Sigmoid colon (tissue), 6 donors: ENCODE measurements at regions not wholly inside any gene's neighbourhood (a gene's known extent, or its start where the extent isn't known, plus 50 kb on each side); places are given as distances from the start of the nearest gene placed in this dataset.

Experiments used
- DNase-seq: peaks from one replicate; pipeline ENCODE4 v3.0.0-alpha.2; 2019
- H3K27ac ChIP-seq, 4 donors: fragments of 200-600 bp; sonication (generic); one replicate each; pipeline ENCODE4 v1.5.1; 2016 to 2019; ENCODE audit warnings: mild to moderate bottlenecking in 1 of 4
- H3K27me3 ChIP-seq, 3 donors: fragments of 200-600 bp; sonication (generic); one replicate each; pipeline ENCODE4 v1.5.1; 2019; ENCODE audit warnings: mild to moderate bottlenecking in 1 of 3
- H3K36me3 ChIP-seq, 4 donors: fragments of 200-600 bp; sonication (generic); one replicate each; pipeline ENCODE4 v1.5.1; 2016 to 2019
- H3K4me1 ChIP-seq, 4 donors: fragments of 200-600 bp; sonication (generic); one replicate each; pipeline ENCODE4 v1.5.1; 2017 to 2019
- H3K4me3 ChIP-seq, 4 donors: fragments of 200-600 bp; sonication (generic); one replicate each; pipeline ENCODE4 v1.5.1; 2017 to 2019; ENCODE audit warnings: mild to moderate bottlenecking in 2 of 4, moderate library complexity in 1 of 4
- H3K9me3 ChIP-seq, 4 donors: fragments of 200-600 bp in 3 of 4; sonication (generic) in 3 of 4; one replicate each; pipeline versions ENCODE4 v1.5.1 to v1.6.1; 2013 to 2019
- EP300 ChIP-seq, 4 donors: sonication (generic); formaldehyde crosslinking; IDR thresholded peaks; one replicate each; pipeline ENCODE4 v1.6.1; 2017; ENCODE audit warnings: antibody characterized with exemption in 4 of 4
- POLR2A ChIP-seq, 2 donors: fragments of 450-650 bp; IDR thresholded peaks; one replicate each; pipeline ENCODE4 v1.6.1; 2016; ENCODE audit warnings: antibody characterized with exemption in 2 of 2, mild to moderate bottlenecking in 2 of 2, moderate library complexity in 2 of 2
- POLR2AphosphoS5 ChIP-seq, 4 donors: sonication (generic); formaldehyde crosslinking; IDR thresholded peaks; one replicate each; pipeline ENCODE4 v1.6.1; 2017; ENCODE audit warnings: antibody characterized with exemption in 4 of 4
- WGBS, 2 donors: extraction: QIAGEN DNeasy Blood & Tissue Kit; methylation state at CpG; one replicate each; pipeline ENCODE4 v1.1.7; 2013; 5-methylcytosine and 5-hydroxymethylcytosine counted together
- intact Hi-C: fragments of 100-400 bp; cut with DNase I; formaldehyde crosslinking; loops from one replicate; pipeline ENCODE4 v1.15.1; 2023
- TF ChIP-seq, protein P1 (sequence below), 4 experiments: fragments of 450-650 bp in 3 of 4; fragments of 200-600 bp in 1 of 4; IDR thresholded peaks; one replicate each; pipeline ENCODE4 v1.5.1; 2016 to 2019; ENCODE audit warnings: antibody characterized with exemption in 4 of 4, mild to moderate bottlenecking in 3 of 4, moderate library complexity in 2 of 4
- donor health status: healthy with polysubstance abuse.
- donor health status: healthy.

DNA sequence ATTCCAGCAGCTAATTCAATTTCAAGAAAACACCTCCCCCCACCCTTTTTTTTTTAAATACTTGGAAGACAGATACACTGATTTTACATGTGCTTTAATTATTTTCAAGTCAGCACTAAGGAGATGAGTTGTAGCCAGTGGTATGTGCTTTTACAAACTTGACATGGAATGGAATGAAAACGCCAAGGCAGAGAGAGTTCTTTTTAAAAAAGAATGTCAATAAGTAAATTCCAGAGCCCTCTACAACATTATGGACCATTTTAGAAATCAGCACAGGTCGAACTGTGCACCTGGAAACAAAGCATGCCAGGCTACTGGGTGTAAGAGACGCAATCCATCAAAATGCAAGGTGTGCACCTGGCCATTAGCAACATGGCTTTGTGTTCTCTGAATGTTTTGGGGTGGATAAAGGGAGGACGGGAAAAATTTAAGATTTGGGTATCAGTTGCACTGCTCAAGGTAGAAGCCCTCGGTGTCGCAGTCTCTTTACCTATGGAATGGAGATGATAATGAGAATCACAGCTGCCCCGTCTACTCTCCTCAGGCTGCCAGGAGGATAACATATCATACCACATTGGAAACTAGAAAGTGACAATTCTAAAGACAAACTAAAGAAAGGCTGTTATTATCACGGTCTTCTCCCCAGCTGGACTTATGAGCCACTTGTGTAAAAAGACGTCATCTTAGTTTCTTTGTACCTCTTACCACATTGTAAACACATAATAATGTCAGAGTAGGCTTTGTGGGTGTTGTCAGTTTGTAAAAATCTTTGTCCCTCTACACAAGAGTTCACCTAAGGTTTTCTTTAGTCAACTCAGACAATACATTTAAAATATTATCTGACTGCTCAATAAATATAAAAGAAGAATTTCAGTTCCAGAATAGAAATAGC is 107.4 kb upstream of the PRICKLE2 start:
- intact Hi-C loops, result no loop called here
- H3K9me3 ChIP-seq, result no peaks in the 10 kb centered on the region

DNA sequence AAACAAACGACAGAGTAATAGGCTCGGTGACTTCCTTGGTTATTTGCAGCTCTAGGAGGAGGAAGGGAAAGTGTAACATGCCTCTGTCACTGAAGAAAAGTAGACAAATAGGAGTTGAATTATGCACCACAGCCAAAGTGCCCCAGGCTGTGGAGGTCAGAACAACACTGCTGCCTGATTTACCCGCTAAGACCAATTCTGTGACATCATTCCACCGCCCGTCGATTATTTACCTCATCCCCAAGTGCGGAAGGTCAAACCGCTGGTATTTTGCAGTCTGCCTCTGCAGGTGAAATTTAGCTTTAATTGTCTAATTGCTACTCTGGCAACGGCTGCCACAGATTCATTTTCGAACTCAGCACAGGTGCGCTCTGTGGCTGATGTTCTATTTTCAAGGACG is 106.3 kb upstream of the PRICKLE2 start:
- TF ChIP-seq EP300 (IDR thresholded peaks at IDR 0.05) (no peak), POLR2A (IDR thresholded peaks at IDR 0.05) (no peak), POLR2AphosphoS5 (IDR thresholded peaks at IDR 0.05) (no peak)
- TF ChIP-seq, protein P1, sequence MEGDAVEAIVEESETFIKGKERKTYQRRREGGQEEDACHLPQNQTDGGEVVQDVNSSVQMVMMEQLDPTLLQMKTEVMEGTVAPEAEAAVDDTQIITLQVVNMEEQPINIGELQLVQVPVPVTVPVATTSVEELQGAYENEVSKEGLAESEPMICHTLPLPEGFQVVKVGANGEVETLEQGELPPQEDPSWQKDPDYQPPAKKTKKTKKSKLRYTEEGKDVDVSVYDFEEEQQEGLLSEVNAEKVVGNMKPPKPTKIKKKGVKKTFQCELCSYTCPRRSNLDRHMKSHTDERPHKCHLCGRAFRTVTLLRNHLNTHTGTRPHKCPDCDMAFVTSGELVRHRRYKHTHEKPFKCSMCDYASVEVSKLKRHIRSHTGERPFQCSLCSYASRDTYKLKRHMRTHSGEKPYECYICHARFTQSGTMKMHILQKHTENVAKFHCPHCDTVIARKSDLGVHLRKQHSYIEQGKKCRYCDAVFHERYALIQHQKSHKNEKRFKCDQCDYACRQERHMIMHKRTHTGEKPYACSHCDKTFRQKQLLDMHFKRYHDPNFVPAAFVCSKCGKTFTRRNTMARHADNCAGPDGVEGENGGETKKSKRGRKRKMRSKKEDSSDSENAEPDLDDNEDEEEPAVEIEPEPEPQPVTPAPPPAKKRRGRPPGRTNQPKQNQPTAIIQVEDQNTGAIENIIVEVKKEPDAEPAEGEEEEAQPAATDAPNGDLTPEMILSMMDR (IDR thresholded peaks at IDR 0.05), result no peak
- Histone ChIP-seq H3K4me1 (peaks cover 0 to 15% (median 2%) of the 10 kb centered on the region in 4 donors), H3K9me3 (no peaks in the 10 kb centered on the region), H3K36me3 (no peaks in the 10 kb centered on the region), H3K4me3 (no peak overlapping the region), H3K27me3 (no peaks in the 10 kb centered on the region), H3K27ac (no peak overlapping the region)
- whole genome bisulfite sequencing, 2 donors, result 80 to 84% methylated on average over 12 of the region's 12 CpGs
- DNase-seq, result no peak
- intact Hi-C loops, result no loop called here

More for the DNA sequence above, 107.4 kb upstream of the PRICKLE2 start:
- Histone ChIP-seq H3K36me3 (no peaks in the 10 kb centered on the region), H3K27ac (peak overlapping the region; percentile 27 to 61 (median 46)), H3K4me3 (no peak overlapping the region), H3K27me3 (no peaks in the 10 kb centered on the region), H3K4me1 (peaks cover 0 to 20% (median 4%) of the 10 kb centered on the region in 4 donors)
- DNase-seq, result no peak
- TF ChIP-seq EP300 (IDR thresholded peaks at IDR 0.05) (no peak), POLR2AphosphoS5 (IDR thresholded peaks at IDR 0.05) (no peak), POLR2A (IDR thresholded peaks at IDR 0.05) (no peak)
- TF ChIP-seq, protein P1 (IDR thresholded peaks at IDR 0.05), result no peak
- WGBS, 2 donors, result 68 to 77% methylated on average over 9 of the region's 9 CpGs

DNA sequence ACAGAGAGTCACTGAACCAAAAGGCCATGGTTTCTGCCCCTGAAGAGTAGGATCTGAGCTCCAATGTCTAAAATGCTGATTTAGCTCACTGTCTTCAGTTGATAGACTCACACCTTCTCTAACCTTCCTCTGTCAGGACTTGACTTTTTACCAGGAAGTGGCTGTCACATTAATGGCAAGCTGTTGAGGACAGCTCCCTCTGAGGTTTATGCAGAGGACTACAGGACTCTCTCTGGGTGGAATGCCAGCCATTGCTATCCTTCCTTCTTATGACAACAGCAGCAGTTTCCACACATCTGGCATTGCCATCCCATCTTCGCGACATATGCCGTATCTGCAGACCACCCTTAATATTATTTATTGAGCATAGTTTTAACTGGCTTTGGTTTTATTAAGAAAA is 103.8 kb upstream of the PRICKLE2 start:
- TF ChIP-seq, protein P1 (IDR thresholded peaks at IDR 0.05), result no peak
- TF ChIP-seq POLR2AphosphoS5 (IDR thresholded peaks at IDR 0.05) (no peak), POLR2A (IDR thresholded peaks at IDR 0.05) (no peak), EP300 (IDR thresholded peaks at IDR 0.05) (no peak)
- Histone ChIP-seq H3K4me3 (no peak overlapping the region), H3K9me3 (no peaks in the 10 kb centered on the region), H3K27me3 (no peaks in the 10 kb centered on the region), H3K27ac (no peak overlapping the region), H3K36me3 (no peaks in the 10 kb centered on the region), H3K4me1 (peaks cover 0 to 12% (median 2%) of the 10 kb centered on the region in 4 donors)
- intact Hi-C loops, result no loop called here
- no peak for DNase-seq
- 78 to 99% methylated on average over 3 of the region's 3 CpGs for WGBS, 2 donors

DNA sequence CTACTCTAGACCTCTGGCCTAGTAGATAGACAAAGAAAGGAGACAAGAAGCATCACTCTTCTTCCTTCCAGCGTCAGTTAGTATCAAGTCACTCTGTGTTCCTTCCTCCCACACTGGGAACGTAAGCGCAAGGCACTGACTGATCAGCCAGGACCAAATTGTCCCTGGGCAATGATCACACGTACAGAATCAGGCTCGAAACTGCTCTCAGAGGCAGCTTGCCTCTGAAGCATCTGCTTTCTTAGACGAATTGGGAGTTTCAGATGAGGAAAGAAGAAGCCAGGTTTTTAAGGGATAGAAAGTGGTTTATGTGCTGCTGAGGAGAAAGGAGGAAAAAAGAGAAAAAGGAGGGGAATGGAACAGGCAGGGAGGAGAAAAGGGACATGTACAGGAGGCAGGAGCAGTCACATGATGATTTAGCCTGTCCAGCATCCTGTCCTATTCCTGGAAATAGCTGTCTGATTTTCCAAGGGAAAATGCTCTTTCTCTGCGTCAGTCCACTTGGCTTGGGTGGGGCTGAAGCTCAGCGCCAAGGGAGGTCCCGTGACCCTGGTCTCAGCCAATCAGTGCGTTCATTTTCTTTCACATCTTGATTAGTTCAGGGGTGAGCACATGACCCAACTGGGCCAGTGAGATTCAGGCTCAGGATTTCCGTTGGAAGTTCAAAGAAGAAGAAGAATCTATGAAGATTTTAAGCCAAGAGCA is 102.0 kb upstream of the PRICKLE2 start:
- Histone ChIP-seq H3K27me3 (no peaks in the 10 kb centered on the region), H3K4me1 (peaks cover 0 to 2% (median under 1%) of the 10 kb centered on the region in 4 donors), H3K4me3 (no peak overlapping the region), H3K9me3 (no peaks in the 10 kb centered on the region), H3K27ac (peak overlapping the region; percentile 56 to 61 (median 58)), H3K36me3 (no peaks in the 10 kb centered on the region)
- TF ChIP-seq POLR2A (IDR thresholded peaks at IDR 0.05) (no peak), POLR2AphosphoS5 (IDR thresholded peaks at IDR 0.05) (peak; percentile 14 to 45 (median 29)), EP300 (IDR thresholded peaks at IDR 0.05) (peak in 2 of 4 donors; percentile 17 to 30)
- TF ChIP-seq, protein P1 (IDR thresholded peaks at IDR 0.05), result no peak
- 77 to 79% methylated on average over 11 of the region's 11 CpGs for WGBS, 2 donors
- DNase-seq, result peak; percentile 92
- intact Hi-C loops, result no loop called here
